HG03442 (cell line): ENCODE measurements at regions not wholly inside any gene's neighbourhood (a gene's known extent, or its start where the extent isn't known, plus 50 kb on each side); places are given as distances from the start of the nearest gene placed in this dataset.
A peak's percentile ranks its signal among the peaks of the same experiment; 100 is the strongest.

Experiments used
- ATAC-seq: cut with Tn5 transposase; IDR thresholded peaks from one replicate; pipeline ENCODE4 v1.9.1; 2021; ENCODE audit warnings: mild to moderate bottlenecking, moderate library complexity; ENCODE audit not compliant: unreplicated experiment

DNA sequence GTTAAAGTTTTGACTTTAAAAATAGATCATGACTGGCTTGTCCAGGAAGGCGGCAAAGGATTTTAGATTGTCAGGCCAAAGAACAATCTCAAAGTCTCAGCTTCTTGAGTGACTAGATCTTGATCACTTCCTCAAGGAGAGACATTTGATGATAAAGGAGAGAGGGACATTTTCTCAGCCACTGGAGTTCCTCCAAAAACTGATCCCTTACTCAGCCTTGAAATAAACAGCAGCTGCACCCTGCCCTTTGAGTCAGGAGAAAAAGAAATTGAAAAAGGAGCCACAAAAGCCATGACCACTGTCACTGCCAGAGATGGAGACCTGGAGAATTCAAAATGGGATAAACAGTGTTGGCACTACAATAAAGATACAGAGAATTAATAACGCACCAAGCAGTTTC, 288.4 kb upstream of the PRMT6 start:
- no peak for ATAC-seq

DNA sequence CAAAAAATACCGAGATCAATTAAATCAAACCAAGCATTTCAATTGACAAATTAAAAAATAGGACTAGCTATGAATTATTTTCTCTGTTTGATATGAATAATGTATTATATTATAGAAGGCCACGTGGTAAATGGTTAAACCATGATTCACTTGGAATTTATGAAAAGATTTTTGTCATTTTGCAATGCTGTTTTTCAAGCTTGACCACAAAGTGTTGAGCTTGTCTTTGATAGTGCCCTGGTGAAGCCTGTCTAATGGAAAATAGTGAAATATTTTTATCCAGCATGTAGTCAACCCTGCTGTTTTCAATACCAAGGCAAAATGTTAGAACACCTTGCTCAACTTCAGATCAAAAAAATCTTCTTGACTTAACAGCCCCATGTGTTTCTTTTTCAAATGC, 288.0 kb upstream of the PRMT6 start:
- ATAC-seq, result no peak

DNA sequence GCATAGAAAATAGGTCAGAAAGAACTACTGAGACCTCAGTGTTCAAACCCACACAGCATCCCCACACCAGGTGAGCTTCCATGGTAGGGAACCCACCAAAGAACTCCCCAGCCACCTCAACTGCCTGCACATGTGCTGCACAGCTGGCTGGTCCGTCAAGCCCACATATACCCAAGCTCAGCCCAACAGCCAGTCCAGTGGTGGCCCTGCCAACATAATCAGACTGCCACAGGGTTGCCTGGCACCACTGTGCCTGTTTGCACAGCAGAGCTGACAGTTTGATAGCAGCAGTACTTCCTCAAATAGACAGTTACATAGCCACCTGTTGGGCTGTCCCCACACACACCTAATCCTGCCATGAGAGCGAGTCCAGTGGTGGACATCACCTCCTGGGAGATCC, 283.3 kb upstream of the PRMT6 start:
- ATAC-seq, result no peak

DNA sequence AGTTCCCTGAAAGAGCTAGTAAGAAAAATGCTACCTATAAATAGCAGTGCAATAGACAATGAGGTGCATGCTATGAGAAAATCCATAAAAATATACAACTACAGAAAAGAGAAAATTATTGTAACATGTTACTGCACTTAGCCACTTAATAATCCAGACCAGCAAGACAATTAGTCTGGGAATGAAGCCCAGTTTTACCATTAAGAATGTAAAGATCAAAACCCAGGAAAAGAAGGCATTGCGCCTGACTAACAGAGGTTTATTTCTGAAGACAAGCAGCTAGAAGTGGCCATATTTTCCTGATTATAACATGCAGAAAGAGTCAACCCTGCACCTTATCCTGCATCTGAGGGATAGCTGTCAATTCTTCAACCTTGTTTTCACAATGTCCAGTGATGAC, 276.4 kb upstream of the PRMT6 start:
- no peak for ATAC-seq

DNA sequence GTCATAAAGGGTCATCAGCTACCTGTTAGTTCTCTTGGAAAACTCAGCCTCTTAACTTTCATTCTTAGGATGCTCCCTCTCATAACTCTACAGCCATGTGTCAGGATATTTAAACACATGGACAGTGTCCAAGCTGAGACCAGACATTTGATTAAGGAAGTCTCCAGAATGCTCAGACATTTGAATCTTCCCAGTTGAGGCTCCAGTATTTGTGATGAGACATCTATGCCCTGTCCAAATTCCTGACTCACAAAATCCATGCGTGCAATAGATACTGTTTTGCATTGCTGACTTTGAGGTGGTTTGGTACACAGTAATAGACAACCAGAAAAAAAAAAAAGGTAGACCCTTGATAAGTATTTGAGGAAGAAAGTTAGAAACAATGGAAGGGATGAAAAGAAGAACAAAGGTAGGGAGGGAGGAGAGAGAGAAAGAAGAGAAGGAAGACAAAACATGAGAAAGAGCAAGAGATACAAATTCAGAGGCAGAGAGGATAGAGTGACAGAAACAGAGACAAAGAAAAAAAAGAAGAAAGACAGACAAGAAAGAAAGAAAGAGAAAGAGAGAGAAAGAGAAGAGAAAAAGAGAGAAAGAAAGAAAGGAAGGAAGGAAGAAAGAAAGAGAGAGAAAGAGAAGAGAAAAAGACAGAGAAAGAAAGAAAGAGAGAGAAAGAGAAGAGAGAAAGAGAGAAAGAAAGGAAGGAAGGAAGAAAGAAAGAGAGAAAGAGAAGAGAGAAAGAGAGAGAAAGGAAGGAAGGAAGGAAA, 275.5 kb upstream of the PRMT6 start:
- no peak for ATAC-seq

DNA sequence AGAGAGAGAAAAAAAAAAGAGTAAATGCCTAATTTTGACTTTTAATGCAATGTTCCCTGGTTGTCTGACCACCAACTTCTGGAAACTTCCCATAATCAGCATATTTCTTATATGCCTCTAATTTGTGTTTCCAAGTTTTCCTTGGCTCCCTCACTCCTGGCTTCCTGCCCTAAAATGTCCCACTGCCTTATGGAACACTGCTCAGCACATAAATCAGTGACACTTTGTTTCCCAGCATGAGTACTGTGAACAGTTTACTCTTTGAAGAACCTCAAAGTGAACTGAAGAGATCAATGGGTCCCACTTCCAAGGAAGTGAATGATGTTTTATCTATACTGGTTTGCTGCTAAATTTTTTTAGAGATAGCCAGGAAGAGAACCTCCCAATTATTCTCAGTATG, 271.3 kb upstream of the PRMT6 start:
- ATAC-seq, result no peak

DNA sequence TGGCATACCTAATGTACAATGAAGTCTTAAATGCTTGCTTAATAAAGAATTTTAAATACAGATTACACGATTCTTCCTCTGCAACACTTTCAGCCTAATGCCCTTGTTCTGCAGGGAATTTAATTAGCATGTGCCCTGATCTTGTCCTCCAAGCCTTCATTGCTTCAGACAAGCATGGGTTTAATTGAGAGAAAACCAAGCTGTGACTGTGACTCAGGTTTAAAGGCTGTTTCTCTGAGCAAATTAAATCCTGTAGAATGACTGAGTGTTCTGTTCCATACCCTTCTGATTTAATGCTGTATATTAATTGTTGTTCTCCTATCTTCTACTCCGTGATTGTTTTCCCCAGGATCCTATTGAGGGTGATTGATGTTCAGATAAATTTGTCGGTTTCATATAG, 269.0 kb upstream of the PRMT6 start:
- ATAC-seq, result no peak

DNA sequence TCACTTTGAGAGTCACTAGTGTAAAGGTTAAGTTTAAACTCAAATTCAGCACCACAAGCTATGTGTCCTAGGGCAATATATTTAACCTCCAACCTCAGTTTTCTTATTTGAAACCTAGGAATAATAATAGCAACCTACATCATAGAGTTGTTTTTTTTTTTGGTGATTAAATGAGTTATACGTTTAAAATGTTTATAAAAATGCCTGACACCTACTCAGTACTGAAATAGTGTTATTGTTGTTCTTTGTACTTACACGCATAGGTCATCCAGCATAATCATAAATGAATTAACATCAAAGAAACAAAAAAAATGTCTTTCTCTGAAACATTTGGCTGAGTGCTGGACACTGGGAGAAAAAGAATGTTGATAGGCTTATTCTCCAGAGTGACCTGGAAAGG, 266.8 kb upstream of the PRMT6 start:
- no peak for ATAC-seq

DNA sequence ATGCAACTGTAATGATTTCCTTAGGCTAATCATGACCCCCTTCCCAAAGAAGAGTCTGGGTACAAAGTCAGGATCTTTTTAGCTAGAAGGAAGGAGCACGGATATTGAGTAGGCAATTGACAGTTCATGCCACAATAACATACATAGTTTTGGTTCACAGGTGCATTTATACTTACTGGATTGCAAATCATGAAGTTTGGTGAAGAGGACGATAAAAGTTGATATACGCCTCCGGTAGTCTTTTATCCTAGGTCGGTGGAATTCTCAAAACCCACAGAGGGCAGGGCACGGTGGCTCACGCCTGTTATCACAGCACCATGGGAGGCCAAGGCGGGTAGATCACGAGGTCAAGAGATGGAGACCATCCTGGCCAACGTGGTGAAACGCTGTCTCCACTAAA, 265.4 kb upstream of the PRMT6 start:
- no peak for ATAC-seq

DNA sequence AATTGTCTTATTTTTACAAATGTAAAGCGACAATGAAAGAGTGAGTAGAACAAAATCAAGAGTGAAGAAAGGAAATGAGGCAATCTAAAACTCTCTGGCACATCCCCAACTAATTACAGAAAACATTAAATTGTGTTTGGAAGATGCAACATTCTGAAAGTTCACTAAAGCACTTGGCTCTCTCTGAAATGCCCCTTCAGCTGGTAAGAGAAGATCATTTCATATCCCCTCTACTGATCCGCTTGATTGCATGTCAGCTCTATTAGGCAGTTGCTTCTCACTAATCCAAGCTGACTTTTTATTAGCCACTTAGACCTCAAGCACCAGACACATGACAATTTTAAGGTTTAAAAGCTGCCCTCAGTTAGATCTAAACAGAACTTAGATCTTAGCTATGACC, 262.8 kb upstream of the PRMT6 start:
- ATAC-seq, result no peak

DNA sequence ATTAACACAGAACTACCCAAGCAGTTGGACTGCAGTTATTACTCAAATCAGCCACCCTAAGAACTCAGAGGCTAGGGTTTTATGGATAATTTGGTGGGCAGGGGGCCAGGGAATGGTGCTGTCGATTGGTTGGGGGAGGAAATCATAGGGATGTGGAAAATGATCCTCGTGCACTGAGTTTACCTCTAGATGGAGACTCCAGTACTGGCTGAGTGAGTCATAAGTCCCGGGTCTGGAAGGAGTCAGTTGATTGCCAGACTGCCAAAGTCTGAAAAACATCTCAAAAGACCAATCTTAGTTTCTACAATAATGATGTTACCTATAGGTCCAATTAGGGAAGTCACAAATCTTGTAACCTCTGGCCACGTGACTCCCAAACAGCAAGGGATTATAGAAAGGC, 257.5 kb upstream of the PRMT6 start:
- ATAC-seq, result no peak

DNA sequence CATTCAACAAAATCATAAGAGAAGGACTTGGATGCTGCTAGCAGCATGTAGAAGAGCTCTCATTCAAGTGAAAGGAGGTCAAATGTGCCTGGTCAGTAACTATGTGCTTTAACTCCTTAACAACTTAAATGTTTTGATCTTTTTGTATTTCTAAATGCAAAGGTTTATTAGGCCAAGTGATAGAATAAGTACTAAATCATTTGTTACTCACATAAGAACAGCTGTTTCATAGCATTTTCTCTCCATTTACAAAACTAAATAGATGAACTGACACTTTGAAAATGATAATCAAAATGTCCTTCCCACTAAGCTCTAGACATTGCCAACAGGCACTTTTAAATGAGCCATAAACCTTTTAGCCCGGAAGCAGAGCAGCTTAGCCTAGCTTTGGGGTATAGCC, 254.3 kb upstream of the PRMT6 start:
- no peak for ATAC-seq

DNA sequence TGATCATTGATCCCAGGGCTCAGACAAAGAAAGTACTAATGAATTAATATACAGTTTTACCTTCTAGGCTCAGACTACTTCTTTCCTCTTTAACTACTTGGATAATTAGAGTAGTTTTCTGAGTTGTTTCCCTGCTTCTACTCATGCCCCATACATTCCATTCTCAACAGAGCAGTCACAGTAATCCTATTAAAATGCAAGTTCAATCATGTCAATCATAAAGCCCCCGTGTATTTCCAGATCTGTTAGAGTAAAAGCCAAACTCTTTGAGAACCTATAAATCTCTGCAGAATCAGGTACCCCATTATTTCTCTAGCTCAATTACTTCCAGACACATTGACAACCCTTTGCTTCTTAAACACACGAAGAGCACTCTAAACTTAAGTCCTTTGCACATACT, 242.1 kb upstream of the PRMT6 start:
- no peak for ATAC-seq

DNA sequence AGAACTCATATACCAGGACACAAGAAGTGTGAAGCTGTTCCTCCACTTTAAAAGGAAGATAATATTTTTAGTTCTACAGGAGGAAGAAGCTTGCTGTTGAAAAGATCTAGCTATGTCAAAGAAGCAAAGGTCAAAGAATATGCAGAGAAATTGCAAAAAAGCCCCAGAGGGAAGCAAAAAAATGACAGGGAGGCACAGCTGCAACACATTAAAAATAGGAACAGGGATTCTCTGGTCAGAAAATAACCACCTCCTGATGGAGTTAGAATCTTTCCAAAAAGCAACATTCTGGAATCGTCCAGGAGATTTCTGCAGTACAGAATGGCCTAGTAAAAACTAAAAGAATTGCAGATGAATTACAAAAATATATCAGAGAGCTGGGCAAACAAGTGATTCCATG, 238.9 kb upstream of the PRMT6 start:
- no peak for ATAC-seq

DNA sequence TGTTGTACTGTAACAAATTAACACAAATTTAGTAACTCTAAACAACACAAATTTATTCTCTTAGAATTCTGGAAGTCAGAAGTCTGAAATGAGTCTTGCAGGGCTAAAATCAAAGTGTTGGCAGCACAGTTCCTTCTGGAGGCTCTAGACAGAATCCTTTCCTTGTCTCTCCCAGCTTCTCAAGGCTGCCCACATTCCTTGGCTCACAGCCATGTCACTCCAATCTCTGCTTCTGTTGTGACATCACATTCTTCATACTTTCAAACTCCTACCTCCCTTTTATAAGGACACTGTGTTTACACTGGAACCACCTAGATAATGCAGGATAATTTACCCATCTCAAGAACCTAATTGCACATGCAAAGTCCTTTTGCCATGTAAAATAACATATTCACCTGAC, 225.0 kb upstream of the PRMT6 start:
- no peak for ATAC-seq

DNA sequence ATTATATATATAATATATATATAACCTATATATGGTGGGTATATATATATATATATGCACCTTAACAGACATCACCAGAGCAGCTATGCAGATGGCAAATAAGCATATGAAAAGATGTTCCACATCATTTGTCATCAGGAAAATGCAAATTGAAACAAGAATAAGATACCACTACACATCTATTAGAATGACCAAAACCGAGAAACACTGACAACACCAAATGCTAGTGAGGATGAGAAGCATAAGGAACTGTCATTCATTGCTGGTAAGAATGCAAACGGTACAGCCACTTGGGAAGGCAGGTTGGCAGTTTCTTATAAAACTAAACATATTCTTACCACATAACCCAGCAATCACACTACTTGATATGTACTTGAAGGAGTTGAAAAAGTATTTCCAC, 219.8 kb upstream of the PRMT6 start:
- peak; percentile 76 for ATAC-seq

DNA sequence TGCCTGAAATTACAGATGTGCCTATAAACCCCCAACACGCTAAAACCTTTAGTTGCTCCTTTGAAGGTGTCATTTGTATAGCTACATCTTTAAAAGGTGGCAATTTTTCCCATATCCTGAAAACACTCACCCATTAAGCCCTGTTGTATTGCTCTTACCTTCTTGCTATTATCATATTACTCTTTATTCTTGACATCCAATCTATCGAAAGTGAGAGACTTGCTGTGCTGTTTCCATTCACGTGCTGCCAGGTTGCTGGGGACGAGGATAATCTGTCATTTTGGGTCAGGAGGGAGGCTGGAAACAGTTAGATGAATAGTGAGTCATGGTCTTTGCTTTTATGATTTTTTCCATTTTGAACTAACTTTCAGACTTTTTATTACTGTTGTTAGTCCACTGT, 213.0 kb upstream of the PRMT6 start:
- ATAC-seq, result no peak

DNA sequence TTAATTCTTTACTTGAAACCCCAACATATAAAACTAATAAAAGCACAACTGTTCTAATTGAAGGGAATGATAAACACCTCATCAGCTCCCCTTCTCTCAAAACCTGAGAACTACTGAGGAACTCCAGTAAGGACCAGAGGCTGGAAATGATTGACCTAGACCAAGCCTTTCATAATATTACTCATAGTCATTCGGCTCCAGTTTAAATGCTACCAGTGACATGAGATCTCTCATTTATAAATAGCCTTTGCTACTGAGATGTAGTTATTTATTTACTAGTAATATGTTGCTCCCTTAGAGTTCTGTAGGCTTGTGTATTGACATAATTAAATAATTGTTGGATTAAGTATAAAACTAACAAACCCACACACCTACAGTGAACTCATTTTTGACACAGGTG, 209.8 kb upstream of the PRMT6 start:
- peak; percentile 87 for ATAC-seq

DNA sequence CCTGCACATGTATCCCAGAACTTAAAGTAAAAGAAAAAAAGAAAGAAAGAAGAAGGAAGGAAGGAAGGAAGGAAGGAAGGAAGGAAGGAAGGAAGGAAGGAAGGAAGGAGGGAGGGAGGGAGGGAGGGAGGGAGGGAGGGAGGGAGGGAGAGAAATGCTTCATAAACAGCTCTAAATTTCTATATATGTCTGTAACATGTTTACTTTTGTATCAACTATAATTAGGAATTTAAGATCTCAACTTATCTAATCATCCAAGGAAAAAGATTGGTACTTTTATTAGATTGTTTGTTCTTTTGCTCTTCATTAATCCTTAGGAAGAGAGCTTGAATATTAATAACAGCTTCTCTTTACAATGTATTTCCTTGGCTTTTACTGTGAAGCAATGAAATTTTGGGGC, 195.4 kb upstream of the PRMT6 start:
- ATAC-seq, result no peak

DNA sequence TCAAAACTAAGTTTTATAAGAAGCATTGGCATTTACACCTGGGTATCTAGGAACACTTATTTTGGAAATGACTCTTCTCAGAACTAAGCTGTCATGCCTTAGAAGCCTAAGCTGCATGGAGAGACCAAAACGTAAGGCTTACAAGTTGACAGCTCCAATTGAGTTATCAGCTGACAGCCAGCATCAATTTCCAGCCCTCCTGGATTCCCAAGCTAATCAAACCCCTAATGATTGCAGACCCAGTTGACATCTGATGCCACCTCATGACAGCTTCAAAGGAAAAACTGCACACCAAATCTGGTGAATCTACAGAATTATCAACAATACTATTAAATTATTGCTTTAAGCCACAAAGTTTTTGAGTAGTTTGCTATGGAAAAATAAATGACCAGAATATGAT, 187.6 kb upstream of the PRMT6 start:
- no peak for ATAC-seq

DNA sequence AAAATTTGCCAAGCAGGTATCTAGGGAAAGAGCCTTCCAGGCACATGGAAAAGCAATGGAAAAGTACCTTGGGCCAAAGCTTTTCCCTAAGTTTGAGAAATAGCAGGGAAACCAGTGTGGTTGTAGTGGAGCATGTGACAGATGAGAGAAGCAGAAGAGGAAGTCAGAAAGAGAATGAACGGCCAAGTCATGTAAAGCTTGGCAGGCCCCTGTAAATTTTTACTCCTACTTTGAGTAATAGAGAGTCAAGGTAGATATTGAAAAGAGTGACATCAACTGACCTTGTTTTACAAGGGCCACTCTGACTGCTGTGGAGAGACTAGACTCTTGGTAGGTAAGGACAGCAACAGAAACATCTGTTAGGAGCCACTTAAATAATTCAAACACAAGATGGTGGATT, 180.9 kb upstream of the PRMT6 start:
- no peak for ATAC-seq

DNA sequence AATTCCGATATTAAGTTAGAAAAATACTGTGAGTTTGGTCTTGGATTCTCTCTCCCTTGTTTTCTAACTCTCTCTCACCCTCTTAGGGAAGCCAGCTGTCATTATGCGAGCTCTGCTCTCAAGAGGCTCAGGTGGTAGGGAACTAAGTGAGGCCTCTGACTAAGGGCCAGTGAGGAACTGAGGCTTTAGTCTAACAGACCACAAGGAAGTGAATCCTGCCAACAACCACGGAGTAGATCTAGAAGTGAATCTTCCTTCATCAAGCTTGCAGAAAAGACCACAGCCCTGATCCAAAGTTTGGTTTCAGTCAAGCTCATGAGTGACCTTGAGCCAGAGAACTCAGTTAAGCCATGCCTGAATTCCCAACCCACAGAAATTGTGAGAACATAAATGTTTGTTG, 180.1 kb upstream of the PRMT6 start:
- ATAC-seq, result peak; percentile 58

DNA sequence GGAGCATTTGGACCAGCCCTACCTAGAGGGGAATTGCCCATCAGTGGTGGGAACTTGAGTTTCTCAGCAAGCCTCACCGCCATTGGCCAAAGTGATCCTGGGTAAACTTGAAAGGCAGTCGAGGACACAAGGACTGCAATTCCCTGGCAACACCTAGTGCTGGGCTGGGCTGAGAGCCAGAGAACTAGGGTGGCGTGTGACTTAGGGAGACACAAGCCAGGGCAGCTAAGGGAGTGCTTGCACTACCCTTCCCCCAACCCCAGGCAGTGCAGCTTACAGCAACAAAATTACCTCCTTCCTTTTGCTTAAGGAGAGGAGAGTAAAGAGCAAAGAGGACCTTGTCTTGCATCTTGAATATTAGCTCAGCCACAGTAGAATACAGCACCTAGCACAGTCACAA, 176.9 kb upstream of the PRMT6 start:
- no peak for ATAC-seq
